Liver (tissue), 8 donors: ENCODE measurements at regions not wholly inside any gene's neighbourhood (a gene's known extent, or its start where the extent isn't known, plus 50 kb on each side); places are given as distances from the start of the nearest gene placed in this dataset.

Source experiments
- DNase-seq: peaks from one replicate; pipeline ENCODE4 v3.0.0-alpha.2; 2017; ENCODE audit warnings: low spot score
- H3K27ac ChIP-seq, 2 donors: one replicate each; pipeline ENCODE4 v1.7.0; 2013; ENCODE audit warnings: inconsistent platforms in 2 of 2, low read length in 2 of 2, control low read depth in 1 of 2, low read depth in 1 of 2, mild to moderate bottlenecking in 1 of 2
- H3K27me3 ChIP-seq, 4 donors: one replicate each; pipeline versions ENCODE4 v1.6.1 to v1.7.0; 2013; ENCODE audit warnings: low read length in 3 of 4, inconsistent platforms in 1 of 4, mild to moderate bottlenecking in 1 of 4, moderate library complexity in 1 of 4; ENCODE audit not compliant: control insufficient read depth in 4 of 4, insufficient read depth in 4 of 4
- H3K36me3 ChIP-seq, 4 donors: one replicate each; pipeline versions ENCODE4 v1.6.1 to v1.7.0; 2013; ENCODE audit warnings: low read length in 3 of 4, mild to moderate bottlenecking in 3 of 4, low read depth in 1 of 4, moderate library complexity in 1 of 4; ENCODE audit not compliant: control insufficient read depth in 4 of 4, insufficient read depth in 3 of 4
- H3K4me1 ChIP-seq, 4 donors: one replicate each; pipeline versions ENCODE4 v1.6.1 to v1.7.0; 2013; ENCODE audit warnings: low read length in 3 of 4, mild to moderate bottlenecking in 3 of 4, moderate library complexity in 1 of 4; ENCODE audit not compliant: control insufficient read depth in 4 of 4, insufficient read depth in 4 of 4
- H3K4me3 ChIP-seq, 3 donors: one replicate each; pipeline versions ENCODE4 v1.6.1 to v1.7.0; 2013; ENCODE audit warnings: low read length in 3 of 3, control low read depth in 1 of 3, low read depth in 1 of 3, mild to moderate bottlenecking in 1 of 3
- H3K9ac ChIP-seq, 2 donors: one replicate each; pipeline ENCODE4 v1.7.0; 2013; ENCODE audit warnings: low read length in 2 of 2, mild to moderate bottlenecking in 2 of 2, moderate library complexity in 2 of 2, control low read depth in 1 of 2, low read depth in 1 of 2
- H3K9me3 ChIP-seq, 4 donors: one replicate each; pipeline versions ENCODE4 v1.6.1 to v1.7.0; 2013; ENCODE audit warnings: low read length in 3 of 4; ENCODE audit not compliant: control insufficient read depth in 4 of 4
- EGR1 ChIP-seq, 2 donors: IDR thresholded peaks; 2 replicates each; pipeline ENCODE4 v1.6.1; 2016 to 2018; ENCODE audit warnings: antibody characterized with exemption in 2 of 2, low read depth in 2 of 2
- FOXA1 ChIP-seq: IDR thresholded peaks from 2 replicates; pipeline ENCODE4 v1.6.1; 2016; ENCODE audit warnings: antibody characterized with exemption
- FOXA2 ChIP-seq: IDR thresholded peaks from 2 replicates; pipeline ENCODE4 v1.6.1; 2016; ENCODE audit warnings: antibody characterized with exemption
- GABPA ChIP-seq, 2 donors: IDR thresholded peaks in 1 of 2; conservative IDR thresholded peaks in 1 of 2; 2 replicates each; pipeline ENCODE4 v1.6.1; 2016; ENCODE audit warnings: antibody characterized with exemption in 2 of 2, mild to moderate bottlenecking in 1 of 2, moderate library complexity in 1 of 2
- HNF4A ChIP-seq, 2 donors: conservative IDR thresholded peaks; 2 replicates each; pipeline ENCODE4 v1.6.1; 2016; ENCODE audit warnings: antibody characterized with exemption in 2 of 2, mild to moderate bottlenecking in 2 of 2
- HNF4G ChIP-seq: IDR thresholded peaks from 2 replicates; pipeline ENCODE4 v1.6.1; 2016; ENCODE audit warnings: antibody characterized with exemption
- JUND ChIP-seq, 2 donors: IDR thresholded peaks; 2 replicates each; pipeline ENCODE4 v1.6.1; 2016; ENCODE audit warnings: antibody characterized with exemption in 2 of 2
- NR2F2 ChIP-seq: IDR thresholded peaks from 2 replicates; pipeline ENCODE4 v1.6.1; 2016; ENCODE audit warnings: antibody characterized with exemption
- RXRA ChIP-seq, 2 donors: IDR thresholded peaks; 2 replicates each; pipeline ENCODE4 v1.6.1; 2017 to 2018; ENCODE audit warnings: antibody characterized with exemption in 2 of 2, mild to moderate bottlenecking in 1 of 2
- SP1 ChIP-seq: IDR thresholded peaks from 2 replicates; pipeline ENCODE4 v1.6.1; 2018; ENCODE audit warnings: antibody characterized with exemption, mild to moderate bottlenecking
- TAF1 ChIP-seq: conservative IDR thresholded peaks from 2 replicates; pipeline ENCODE4 v1.6.1; 2016; ENCODE audit warnings: antibody characterized with exemption, mild to moderate bottlenecking
- YY1 ChIP-seq: IDR thresholded peaks from 2 replicates; pipeline ENCODE4 v1.6.1; 2016; ENCODE audit warnings: antibody characterized with exemption, mild to moderate bottlenecking
- WGBS: extraction: QIAGEN DNeasy Blood & Tissue Kit; methylation state at CpG from one replicate; pipeline ENCODE4 v1.1.7; 2013; 5-methylcytosine and 5-hydroxymethylcytosine counted together
- TF ChIP-seq, protein P1 (sequence below): IDR thresholded peaks from 2 replicates; pipeline ENCODE4 v1.6.1; 2016; ENCODE audit warnings: antibody characterized with exemption
- TF ChIP-seq, protein P2 (sequence below): IDR thresholded peaks from 2 replicates; pipeline ENCODE4 v1.6.1; 2016; ENCODE audit warnings: antibody characterized with exemption, mild to moderate bottlenecking
- TF ChIP-seq, protein P3 (sequence below): IDR thresholded peaks from 2 replicates; pipeline ENCODE4 v1.6.1; 2016; ENCODE audit warnings: antibody characterized with exemption
- TF ChIP-seq, protein P4 (sequence below): IDR thresholded peaks from 2 replicates; pipeline ENCODE4 v1.6.1; 2016; ENCODE audit warnings: antibody characterized with exemption
- TF ChIP-seq, protein P5 (sequence below): fragments of 150-350 bp; IDR thresholded peaks from 2 replicates; pipeline ENCODE4 v1.5.1; 2017; ENCODE audit warnings: improper control_type of control experiment, low read depth, low read length; ENCODE audit not compliant: missing input control
- donor health status: healthy.
- donor health status: healthy.
- donor health status: healthy.
- donor health status: healthy.
- donor health status: healthy.

DNA sequence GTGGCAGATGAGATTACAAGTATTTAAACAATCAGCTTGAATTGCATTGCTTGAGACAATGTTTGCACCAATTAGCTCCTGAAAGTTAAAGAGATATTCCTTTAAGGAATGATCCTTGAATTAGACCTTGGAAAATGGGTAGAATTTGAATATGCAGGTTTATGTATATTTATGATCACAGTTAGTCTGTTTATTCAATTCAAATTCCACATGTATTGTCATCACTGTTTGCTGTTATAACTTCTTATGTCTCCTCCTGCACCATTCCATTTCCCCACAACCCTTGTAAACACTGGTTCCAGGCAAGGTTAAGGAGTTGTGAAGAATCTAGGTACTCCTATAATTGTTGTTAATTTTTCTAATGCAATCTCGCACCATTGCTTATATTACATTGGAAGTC, 518.2 kb upstream of the PBX1 start:
- WGBS, result 80% methylated on average over 1 of the region's 1 CpG
- no peaks in the 10 kb centered on the region for H3K4me1 ChIP-seq
- no peak overlapping the region for H3K4me3 ChIP-seq

DNA sequence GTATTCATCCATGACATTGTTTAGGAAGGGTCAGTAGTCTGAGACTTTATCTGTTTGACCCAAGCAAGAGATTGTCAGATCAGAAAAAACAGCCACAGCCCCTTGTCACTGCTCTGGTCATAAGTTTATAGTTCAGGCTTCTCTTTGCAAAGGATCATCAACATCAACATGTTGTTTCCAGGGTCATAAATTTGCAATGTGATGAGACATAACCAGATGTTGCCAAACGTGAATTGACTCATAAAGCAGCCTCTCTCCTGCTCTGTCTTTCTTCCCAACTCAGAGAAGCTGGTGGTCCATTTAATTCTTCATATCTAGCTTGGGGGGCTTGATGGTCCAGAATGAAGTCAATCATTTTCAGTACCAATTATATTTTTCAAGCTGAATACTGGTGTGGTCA, 507.2 kb upstream of the PBX1 start:
- Histone ChIP-seq H3K27me3 (no peaks in the 10 kb centered on the region), H3K4me1 (no peaks in the 10 kb centered on the region), H3K9ac (no peak overlapping the region), H3K9me3 (peaks cover 0 to 4% (median 0%) of the 10 kb centered on the region in 4 donors), H3K4me3 (no peak overlapping the region), H3K27ac (no peak overlapping the region), H3K36me3 (no peaks in the 10 kb centered on the region)
- TF ChIP-seq, protein P1, sequence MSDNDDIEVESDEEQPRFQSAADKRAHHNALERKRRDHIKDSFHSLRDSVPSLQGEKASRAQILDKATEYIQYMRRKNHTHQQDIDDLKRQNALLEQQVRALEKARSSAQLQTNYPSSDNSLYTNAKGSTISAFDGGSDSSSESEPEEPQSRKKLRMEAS, result no peak
- TF ChIP-seq HNF4A (conservative IDR thresholded peaks at IDR 0.05) (no peak), EGR1 (IDR thresholded peaks at IDR 0.05; ENCODE audit: low read depth in 2 of 2) (no peak), FOXA1 (no peak), YY1 (no peak), HNF4G (no peak), SP1 (no peak)
- TF ChIP-seq, protein P2, sequence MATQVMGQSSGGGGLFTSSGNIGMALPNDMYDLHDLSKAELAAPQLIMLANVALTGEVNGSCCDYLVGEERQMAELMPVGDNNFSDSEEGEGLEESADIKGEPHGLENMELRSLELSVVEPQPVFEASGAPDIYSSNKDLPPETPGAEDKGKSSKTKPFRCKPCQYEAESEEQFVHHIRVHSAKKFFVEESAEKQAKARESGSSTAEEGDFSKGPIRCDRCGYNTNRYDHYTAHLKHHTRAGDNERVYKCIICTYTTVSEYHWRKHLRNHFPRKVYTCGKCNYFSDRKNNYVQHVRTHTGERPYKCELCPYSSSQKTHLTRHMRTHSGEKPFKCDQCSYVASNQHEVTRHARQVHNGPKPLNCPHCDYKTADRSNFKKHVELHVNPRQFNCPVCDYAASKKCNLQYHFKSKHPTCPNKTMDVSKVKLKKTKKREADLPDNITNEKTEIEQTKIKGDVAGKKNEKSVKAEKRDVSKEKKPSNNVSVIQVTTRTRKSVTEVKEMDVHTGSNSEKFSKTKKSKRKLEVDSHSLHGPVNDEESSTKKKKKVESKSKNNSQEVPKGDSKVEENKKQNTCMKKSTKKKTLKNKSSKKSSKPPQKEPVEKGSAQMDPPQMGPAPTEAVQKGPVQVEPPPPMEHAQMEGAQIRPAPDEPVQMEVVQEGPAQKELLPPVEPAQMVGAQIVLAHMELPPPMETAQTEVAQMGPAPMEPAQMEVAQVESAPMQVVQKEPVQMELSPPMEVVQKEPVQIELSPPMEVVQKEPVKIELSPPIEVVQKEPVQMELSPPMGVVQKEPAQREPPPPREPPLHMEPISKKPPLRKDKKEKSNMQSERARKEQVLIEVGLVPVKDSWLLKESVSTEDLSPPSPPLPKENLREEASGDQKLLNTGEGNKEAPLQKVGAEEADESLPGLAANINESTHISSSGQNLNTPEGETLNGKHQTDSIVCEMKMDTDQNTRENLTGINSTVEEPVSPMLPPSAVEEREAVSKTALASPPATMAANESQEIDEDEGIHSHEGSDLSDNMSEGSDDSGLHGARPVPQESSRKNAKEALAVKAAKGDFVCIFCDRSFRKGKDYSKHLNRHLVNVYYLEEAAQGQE, result no peak
- DNase-seq, result no peak
- 33% methylated on average over 1 of the region's 1 CpG for WGBS

More for the DNA sequence above, 518.2 kb upstream of the PBX1 start:
- Histone ChIP-seq H3K27me3 (no peaks in the 10 kb centered on the region), H3K27ac (no peak overlapping the region), H3K9ac (no peak overlapping the region), H3K36me3 (no peaks in the 10 kb centered on the region), H3K9me3 (peaks cover 0 to 1% (median 0%) of the 10 kb centered on the region in 4 donors)
- DNase-seq, result no peak
- TF ChIP-seq, protein P1, result no peak
- TF ChIP-seq EGR1 (IDR thresholded peaks at IDR 0.05; ENCODE audit: low read depth in 2 of 2) (no peak), TAF1 (no peak), GABPA (IDR thresholded peaks at IDR 0.05 in 1 of 2, conservative IDR thresholded peaks at IDR 0.05 in 1 of 2) (no peak), HNF4G (no peak), SP1 (no peak), JUND (IDR thresholded peaks at IDR 0.05) (no peak), FOXA2 (no peak), HNF4A (conservative IDR thresholded peaks at IDR 0.05) (no peak), FOXA1 (no peak), NR2F2 (no peak), RXRA (IDR thresholded peaks at IDR 0.05) (no peak)
- TF ChIP-seq, protein P3, sequence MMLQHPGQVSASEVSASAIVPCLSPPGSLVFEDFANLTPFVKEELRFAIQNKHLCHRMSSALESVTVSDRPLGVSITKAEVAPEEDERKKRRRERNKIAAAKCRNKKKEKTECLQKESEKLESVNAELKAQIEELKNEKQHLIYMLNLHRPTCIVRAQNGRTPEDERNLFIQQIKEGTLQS, result no peak
- TF ChIP-seq, protein P4, sequence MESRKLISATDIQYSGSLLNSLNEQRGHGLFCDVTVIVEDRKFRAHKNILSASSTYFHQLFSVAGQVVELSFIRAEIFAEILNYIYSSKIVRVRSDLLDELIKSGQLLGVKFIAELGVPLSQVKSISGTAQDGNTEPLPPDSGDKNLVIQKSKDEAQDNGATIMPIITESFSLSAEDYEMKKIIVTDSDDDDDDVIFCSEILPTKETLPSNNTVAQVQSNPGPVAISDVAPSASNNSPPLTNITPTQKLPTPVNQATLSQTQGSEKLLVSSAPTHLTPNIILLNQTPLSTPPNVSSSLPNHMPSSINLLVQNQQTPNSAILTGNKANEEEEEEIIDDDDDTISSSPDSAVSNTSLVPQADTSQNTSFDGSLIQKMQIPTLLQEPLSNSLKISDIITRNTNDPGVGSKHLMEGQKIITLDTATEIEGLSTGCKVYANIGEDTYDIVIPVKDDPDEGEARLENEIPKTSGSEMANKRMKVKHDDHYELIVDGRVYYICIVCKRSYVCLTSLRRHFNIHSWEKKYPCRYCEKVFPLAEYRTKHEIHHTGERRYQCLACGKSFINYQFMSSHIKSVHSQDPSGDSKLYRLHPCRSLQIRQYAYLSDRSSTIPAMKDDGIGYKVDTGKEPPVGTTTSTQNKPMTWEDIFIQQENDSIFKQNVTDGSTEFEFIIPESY, result no peak
- TF ChIP-seq, protein P5, sequence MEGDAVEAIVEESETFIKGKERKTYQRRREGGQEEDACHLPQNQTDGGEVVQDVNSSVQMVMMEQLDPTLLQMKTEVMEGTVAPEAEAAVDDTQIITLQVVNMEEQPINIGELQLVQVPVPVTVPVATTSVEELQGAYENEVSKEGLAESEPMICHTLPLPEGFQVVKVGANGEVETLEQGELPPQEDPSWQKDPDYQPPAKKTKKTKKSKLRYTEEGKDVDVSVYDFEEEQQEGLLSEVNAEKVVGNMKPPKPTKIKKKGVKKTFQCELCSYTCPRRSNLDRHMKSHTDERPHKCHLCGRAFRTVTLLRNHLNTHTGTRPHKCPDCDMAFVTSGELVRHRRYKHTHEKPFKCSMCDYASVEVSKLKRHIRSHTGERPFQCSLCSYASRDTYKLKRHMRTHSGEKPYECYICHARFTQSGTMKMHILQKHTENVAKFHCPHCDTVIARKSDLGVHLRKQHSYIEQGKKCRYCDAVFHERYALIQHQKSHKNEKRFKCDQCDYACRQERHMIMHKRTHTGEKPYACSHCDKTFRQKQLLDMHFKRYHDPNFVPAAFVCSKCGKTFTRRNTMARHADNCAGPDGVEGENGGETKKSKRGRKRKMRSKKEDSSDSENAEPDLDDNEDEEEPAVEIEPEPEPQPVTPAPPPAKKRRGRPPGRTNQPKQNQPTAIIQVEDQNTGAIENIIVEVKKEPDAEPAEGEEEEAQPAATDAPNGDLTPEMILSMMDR, result no peak
- TF ChIP-seq, protein P2, result no peak
